GM23248 (cell line): ENCODE measurements at regions not wholly inside any gene's neighbourhood (a gene's known extent, or its start where the extent isn't known, plus 50 kb on each side); places are given as distances from the start of the nearest gene placed in this dataset.

Experiments
- EZH2 ChIP-seq: fragments of 200-600 bp; sonication (generic); IDR thresholded peaks from 2 replicates; pipeline ENCODE4 v1.6.1; 2018; ENCODE audit warnings: antibody characterized with exemption, mild to moderate bottlenecking; ENCODE audit not compliant: insufficient read depth, poor library complexity, severe bottlenecking
- EZH2phosphoT487 ChIP-seq: fragments of 200-600 bp; sonication (generic); IDR thresholded peaks from 2 replicates; pipeline ENCODE4 v1.6.1; 2018; ENCODE audit warnings: antibody characterized with exemption, moderate library complexity, mild to moderate bottlenecking, low read depth; ENCODE audit not compliant: insufficient read depth

GRCh38 chrX:44778254-44778653, 65.6 kb upstream of the DUSP21 start:
- no peak for TF ChIP-seq EZH2phosphoT487
- no peak for TF ChIP-seq EZH2
